Gastroesophageal sphincter (tissue), 4 donors: ENCODE measurements at regions not wholly inside any gene's neighbourhood (a gene's known extent, or its start where the extent isn't known, plus 50 kb on each side); places are given as distances from the start of the nearest gene placed in this dataset.

Experiments used
- ATAC-seq: fragments of 150-250 bp; one replicate; pipeline ENCODE4 v1.9.1; 2016; ENCODE audit warnings: mild to moderate bottlenecking, moderate library complexity
- H3K27ac ChIP-seq, 4 donors: fragments of 200-600 bp; sonication (generic) in 3 of 4; 1 replicate in 3 of 4; 2 replicates in 1 of 4; pipeline ENCODE4 v1.5.1; 2016 to 2019
- H3K27me3 ChIP-seq: fragments of 200-600 bp; sonication (generic); one replicate; pipeline ENCODE4 v1.5.1; 2019
- H3K36me3 ChIP-seq, 2 donors: fragments of 200-600 bp; sonication (generic); one replicate each; pipeline ENCODE4 v1.5.1; 2019; ENCODE audit warnings: control low read depth in 1 of 2
- H3K4me1 ChIP-seq, 3 donors: fragments of 200-600 bp; sonication (generic); 1 replicate in 2 of 3; 2 replicates in 1 of 3; pipeline ENCODE4 v1.5.1; 2016 to 2019; ENCODE audit warnings: control low read depth in 2 of 3
- H3K4me3 ChIP-seq, 2 donors: fragments of 200-600 bp; sonication (generic); one replicate each; pipeline ENCODE4 v1.5.1; 2019; ENCODE audit warnings: mild to moderate bottlenecking in 1 of 2, moderate library complexity in 1 of 2
- H3K9me3 ChIP-seq, 3 donors: fragments of 200-600 bp; sonication (generic); one replicate each; pipeline ENCODE4 v1.5.1; 2017 to 2019; ENCODE audit warnings: control low read depth in 2 of 3
- CTCF ChIP-seq, 4 experiments: fragments of 200-600 bp in 2 of 4; fragments of 450-650 bp in 2 of 4; sonication (generic) in 1 of 4; IDR thresholded peaks; one replicate each; pipeline ENCODE4 v1.5.1; 2017 to 2019; ENCODE audit warnings: antibody characterized with exemption in 4 of 4, mild to moderate bottlenecking in 2 of 4, moderate library complexity in 2 of 4
- EP300 ChIP-seq: sonication (generic); formaldehyde crosslinking; IDR thresholded peaks from one replicate; pipeline ENCODE4 v1.6.1; 2017; ENCODE audit warnings: antibody characterized with exemption, mild to moderate bottlenecking
- POLR2A ChIP-seq, 2 donors: fragments of 450-650 bp; IDR thresholded peaks; one replicate each; pipeline ENCODE4 v1.6.1; 2017; ENCODE audit warnings: antibody characterized with exemption in 2 of 2, mild to moderate bottlenecking in 2 of 2, moderate library complexity in 1 of 2
- POLR2AphosphoS5 ChIP-seq: sonication (generic); formaldehyde crosslinking; IDR thresholded peaks from one replicate; pipeline ENCODE4 v1.6.1; 2017; ENCODE audit warnings: antibody characterized with exemption
- WGBS, 2 donors: methylation state at CpG; one replicate each; pipeline ENCODE4 v1.1.5; 2018; ENCODE audit warnings: low coverage in 1 of 2; 5-methylcytosine and 5-hydroxymethylcytosine counted together

GRCh38 chr20:12337601-12338000 lies 419.9 kb downstream of the BTBD3 start:
- Histone ChIP-seq H3K4me1 (no peaks in the 10 kb centered on the region), H3K4me3 (no peak overlapping the region), H3K9me3 (no peaks in the 10 kb centered on the region), H3K27ac (no peak overlapping the region), H3K36me3 (no peaks in the 10 kb centered on the region), H3K27me3 (no peaks in the 10 kb centered on the region)
- no peak for ATAC-seq
- 79 to 87% methylated on average over 3 of the region's 3 CpGs for WGBS, 2 donors
- no peak for TF ChIP-seq CTCF (IDR thresholded peaks at IDR 0.05)

GRCh38 chr20:12345978-12346377 lies 428.3 kb downstream of the BTBD3 start:
- no peaks in the 10 kb centered on the region for H3K36me3 ChIP-seq
- no peak for TF ChIP-seq POLR2A (IDR thresholded peaks at IDR 0.05)
- no peak for TF ChIP-seq POLR2AphosphoS5
- no peak for TF ChIP-seq EP300
- TF ChIP-seq CTCF (IDR thresholded peaks at IDR 0.05) = no peak
- no peaks in the 10 kb centered on the region for H3K4me1 ChIP-seq
- no peak overlapping the region for H3K27ac ChIP-seq
- ATAC-seq = no peak
- no peak overlapping the region for H3K4me3 ChIP-seq
- WGBS, 2 donors = 80 to 86% methylated on average over 2 of the region's 2 CpGs
- H3K27me3 ChIP-seq = no peaks in the 10 kb centered on the region
- H3K9me3 ChIP-seq = no peaks in the 10 kb centered on the region

- Histone ChIP-seq H3K27me3 (no peaks in the 10 kb centered on the region), H3K27ac (no peak overlapping the region), H3K4me1 (no peaks in the 10 kb centered on the region), H3K9me3 (peaks cover 0 to 3% (median 0%) of the 10 kb centered on the region in 3 donors), H3K36me3 (no peaks in the 10 kb centered on the region), H3K4me3 (no peak overlapping the region)
- 33 to 47% methylated on average over 2 of the region's 2 CpGs for WGBS, 2 donors
- TF ChIP-seq POLR2AphosphoS5 (no peak), POLR2A (IDR thresholded peaks at IDR 0.05) (no peak), EP300 (no peak), CTCF (IDR thresholded peaks at IDR 0.05) (no peak)
- ATAC-seq = no peak
Measured at GRCh38 chr20:12353842-12354241, 436.1 kb downstream of the BTBD3 start.

GRCh38 chr20:12354725-12355124 lies 437.0 kb downstream of the BTBD3 start:
- no peak for ATAC-seq
- H3K27me3 ChIP-seq = no peaks in the 10 kb centered on the region
- TF ChIP-seq EP300 = no peak
- no peak for TF ChIP-seq CTCF (IDR thresholded peaks at IDR 0.05)
- no peak for TF ChIP-seq POLR2A (IDR thresholded peaks at IDR 0.05)
- TF ChIP-seq POLR2AphosphoS5 = no peak
- H3K36me3 ChIP-seq = no peaks in the 10 kb centered on the region
- no peak overlapping the region for H3K27ac ChIP-seq
- no peaks in the 10 kb centered on the region for H3K4me1 ChIP-seq
- H3K9me3 ChIP-seq = peaks cover 0 to 10% (median 0%) of the 10 kb centered on the region in 3 donors
- 0% methylated on average over 1 of the region's 1 CpG; no CpG with 5 or more reads in 1 of the 2 donors for WGBS, 2 donors
- no peak overlapping the region for H3K4me3 ChIP-seq

GRCh38 chr20:12355185-12355584 lies 437.5 kb downstream of the BTBD3 start:
- Histone ChIP-seq H3K4me3 (no peak overlapping the region), H3K27ac (no peak overlapping the region), H3K9me3 (peaks cover 0 to 10% (median 0%) of the 10 kb centered on the region in 3 donors), H3K36me3 (no peaks in the 10 kb centered on the region), H3K27me3 (no peaks in the 10 kb centered on the region), H3K4me1 (no peaks in the 10 kb centered on the region)
- WGBS, 2 donors = 91 to 100% methylated on average over 1 of the region's 1 CpG
- no peak for TF ChIP-seq CTCF (IDR thresholded peaks at IDR 0.05)
- no peak for TF ChIP-seq POLR2AphosphoS5
- TF ChIP-seq EP300 = no peak
- no peak for TF ChIP-seq POLR2A (IDR thresholded peaks at IDR 0.05)
- ATAC-seq = no peak
